GM12878 (cell line): ENCODE measurements at regions not wholly inside any gene's neighbourhood (a gene's known extent, or its start where the extent isn't known, plus 50 kb on each side); places are given as distances from the start of the nearest gene placed in this dataset.

ENCODE experiments used
- ATAC-seq: fragments of 200-7000 bp; cut with Tn5 transposase; 3 replicates; pipeline ENCODE4 v1.9.1; 2020; ENCODE audit warnings: mild to moderate bottlenecking, moderate library complexity
- BruUV-seq: library from RNA; stranded (reverse); fragments of 400-500 nt; replicated peaks from 2 replicates; lab custom pipeline; 2021; lab: Mats Ljungman, UMichigan
- CTCF ChIA-PET: fragments of 300-600 bp; sonication (Branson Sonifier 250); formaldehyde crosslinking; extraction: SDS; loops from one replicate; lab custom pipeline; 2021; ENCODE audit warnings: inconsistent platforms; lab: Yijun Ruan, JAX
- POLR2A ChIA-PET: fragments of 350-600 bp; formaldehyde crosslinking; extraction: SDS; loops from one replicate; lab custom pipeline; 2021; ENCODE audit warnings: inconsistent platforms; lab: Charles Lee
- RAD21 ChIA-PET: fragments of 300-600 bp; sonication (Branson Sonifier 250); formaldehyde crosslinking; loops from one replicate; lab custom pipeline; 2023; ENCODE audit warnings: antibody characterized with exemption; ENCODE audit not compliant: unreplicated experiment; lab: Charles Lee
- SMC1A ChIA-PET: fragments of 300-600 bp; sonication (Branson Sonifier 250); formaldehyde crosslinking; loops from one replicate; lab custom pipeline; 2023; ENCODE audit not compliant: unreplicated experiment, uncharacterized antibody; lab: Charles Lee
- DNase-seq: peaks from one replicate; pipeline ENCODE4 v3.0.0-alpha.2; 2011; ENCODE audit warnings: low read depth, low spot score
- FAIRE-seq: peaks from 3 replicates; lab custom pipeline; 2011; peaks lifted over from hg19 to GRCh38; lab: Jason Lieb, UNC
- H2AFZ ChIP-seq: 2 replicates; pipeline ENCODE4 v1.6.0; 2011; ENCODE audit warnings: low read depth, low read length, control low read depth; ENCODE audit not compliant: control insufficient read depth
- H3K27ac ChIP-seq: 2 replicates; pipeline ENCODE4 v1.5.1; 2011; ENCODE audit warnings: control low read depth; ENCODE audit not compliant: control insufficient read depth, insufficient read depth
- H3K27me3 ChIP-seq, 2 experiments: replicated peaks in 1 of 2; 2 replicates each; pipeline versions ENCODE4 v1.6.0 to v1.6.1; 2011; ENCODE audit warnings: low read length in 1 of 2; ENCODE audit not compliant: control insufficient read depth in 2 of 2, insufficient read depth in 2 of 2
- H3K36me3 ChIP-seq, 2 experiments: 2 replicates each; pipeline ENCODE4 v1.5.1; 2011; ENCODE audit warnings: low read length in 1 of 2; ENCODE audit not compliant: control insufficient read depth in 2 of 2, insufficient read depth in 2 of 2
- H3K4me1 ChIP-seq: 2 replicates; pipeline ENCODE4 v1.6.1; 2011; ENCODE audit warnings: mild to moderate bottlenecking, low read length, moderate library complexity, mixed read lengths; ENCODE audit not compliant: control insufficient read depth, insufficient read depth
- H3K4me2 ChIP-seq: 2 replicates; pipeline ENCODE4 v1.6.0; 2011; ENCODE audit warnings: control low read depth; ENCODE audit not compliant: control insufficient read depth, insufficient read depth
- H3K4me3 ChIP-seq: fragments of 200-600 bp; sonication (generic); 2 replicates; pipeline ENCODE4 v1.5.1; 2016
- H3K79me2 ChIP-seq: 2 replicates; pipeline ENCODE4 v1.6.0; 2011; ENCODE audit warnings: low read length; ENCODE audit not compliant: control insufficient read depth, insufficient read depth
- H3K9ac ChIP-seq: 2 replicates; pipeline ENCODE4 v1.8.0; 2011; ENCODE audit warnings: low read length, control low read depth, mixed read lengths; ENCODE audit not compliant: control insufficient read depth, insufficient read depth
- H3K9me3 ChIP-seq: replicated peaks from 3 replicates; pipeline ENCODE4 v1.5.1; 2011; ENCODE audit warnings: mild to moderate bottlenecking, low read length; ENCODE audit not compliant: control insufficient read depth, insufficient read depth
- H4K20me1 ChIP-seq: 2 replicates; pipeline ENCODE4 v1.6.0; 2011; ENCODE audit not compliant: control insufficient read depth, insufficient read depth
- KAT2A ChIP-seq: conservative IDR thresholded peaks from 2 replicates; pipeline ENCODE4 v1.6.1; 2011; ENCODE audit warnings: low read depth, low read length; ENCODE audit not compliant: control insufficient read depth
- MTA2 ChIP-seq: fragments of 450-650 bp; IDR thresholded peaks from 2 replicates; pipeline ENCODE4 v1.6.1; 2016; ENCODE audit warnings: low read depth, mild to moderate bottlenecking, moderate library complexity
- NFYB ChIP-seq: IDR thresholded peaks from 2 replicates; pipeline ENCODE4 v1.6.1; 2011; ENCODE audit warnings: low read depth, mild to moderate bottlenecking, low read length, improper control_type of control experiment, moderate library complexity; ENCODE audit not compliant: insufficient read depth
- POLR2AphosphoS2 ChIP-seq: IDR thresholded peaks from 2 replicates; pipeline ENCODE4 v1.6.1; 2011; ENCODE audit warnings: low read depth, mild to moderate bottlenecking, low read length, improper control_type of control experiment, moderate library complexity
- RCOR1 ChIP-seq: conservative IDR thresholded peaks from 2 replicates; pipeline ENCODE4 v1.6.1; 2012; ENCODE audit warnings: low read depth, low read length, improper control_type of control experiment
- SIX5 ChIP-seq: IDR thresholded peaks from 2 replicates; pipeline ENCODE4 v1.6.1; 2011; ENCODE audit warnings: mild to moderate bottlenecking, low read depth, low read length, moderate library complexity; ENCODE audit not compliant: severe bottlenecking
- WGBS: methylation state at CpG from one replicate; pipeline ENCODE4 v1.1.6; 2016; ENCODE audit warnings: low lambda C conversion rate; ENCODE audit not compliant: insufficient replicate concordance, insufficient coverage; ENCODE audit errors: missing lambda C conversion rate; 5-methylcytosine and 5-hydroxymethylcytosine counted together
- in situ Hi-C: fragments of 300-500 bp; cut with MboI; formaldehyde crosslinking; loops from 9 replicates; pipeline ENCODE4 v1.14.3; 2018; ENCODE audit warnings: mixed read lengths
- intact Hi-C: fragments of 100-400 bp; cut with micrococcal nuclease; formaldehyde crosslinking; loops from one replicate; pipeline ENCODE4 v1.14.2; 2022; ENCODE audit not compliant: unreplicated experiment
- TF ChIP-seq, protein P1 (sequence below): IDR thresholded peaks from 2 replicates; pipeline ENCODE4 v1.6.1; 2012; ENCODE audit warnings: mild to moderate bottlenecking, low read depth, low read length

GRCh38 chr3:171516765-171517164 is 56.6 kb upstream of the TNIK start (continued):
- TF ChIP-seq, protein P1, sequence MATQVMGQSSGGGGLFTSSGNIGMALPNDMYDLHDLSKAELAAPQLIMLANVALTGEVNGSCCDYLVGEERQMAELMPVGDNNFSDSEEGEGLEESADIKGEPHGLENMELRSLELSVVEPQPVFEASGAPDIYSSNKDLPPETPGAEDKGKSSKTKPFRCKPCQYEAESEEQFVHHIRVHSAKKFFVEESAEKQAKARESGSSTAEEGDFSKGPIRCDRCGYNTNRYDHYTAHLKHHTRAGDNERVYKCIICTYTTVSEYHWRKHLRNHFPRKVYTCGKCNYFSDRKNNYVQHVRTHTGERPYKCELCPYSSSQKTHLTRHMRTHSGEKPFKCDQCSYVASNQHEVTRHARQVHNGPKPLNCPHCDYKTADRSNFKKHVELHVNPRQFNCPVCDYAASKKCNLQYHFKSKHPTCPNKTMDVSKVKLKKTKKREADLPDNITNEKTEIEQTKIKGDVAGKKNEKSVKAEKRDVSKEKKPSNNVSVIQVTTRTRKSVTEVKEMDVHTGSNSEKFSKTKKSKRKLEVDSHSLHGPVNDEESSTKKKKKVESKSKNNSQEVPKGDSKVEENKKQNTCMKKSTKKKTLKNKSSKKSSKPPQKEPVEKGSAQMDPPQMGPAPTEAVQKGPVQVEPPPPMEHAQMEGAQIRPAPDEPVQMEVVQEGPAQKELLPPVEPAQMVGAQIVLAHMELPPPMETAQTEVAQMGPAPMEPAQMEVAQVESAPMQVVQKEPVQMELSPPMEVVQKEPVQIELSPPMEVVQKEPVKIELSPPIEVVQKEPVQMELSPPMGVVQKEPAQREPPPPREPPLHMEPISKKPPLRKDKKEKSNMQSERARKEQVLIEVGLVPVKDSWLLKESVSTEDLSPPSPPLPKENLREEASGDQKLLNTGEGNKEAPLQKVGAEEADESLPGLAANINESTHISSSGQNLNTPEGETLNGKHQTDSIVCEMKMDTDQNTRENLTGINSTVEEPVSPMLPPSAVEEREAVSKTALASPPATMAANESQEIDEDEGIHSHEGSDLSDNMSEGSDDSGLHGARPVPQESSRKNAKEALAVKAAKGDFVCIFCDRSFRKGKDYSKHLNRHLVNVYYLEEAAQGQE = no peak
- no peak for TF ChIP-seq MTA2

DNA sequence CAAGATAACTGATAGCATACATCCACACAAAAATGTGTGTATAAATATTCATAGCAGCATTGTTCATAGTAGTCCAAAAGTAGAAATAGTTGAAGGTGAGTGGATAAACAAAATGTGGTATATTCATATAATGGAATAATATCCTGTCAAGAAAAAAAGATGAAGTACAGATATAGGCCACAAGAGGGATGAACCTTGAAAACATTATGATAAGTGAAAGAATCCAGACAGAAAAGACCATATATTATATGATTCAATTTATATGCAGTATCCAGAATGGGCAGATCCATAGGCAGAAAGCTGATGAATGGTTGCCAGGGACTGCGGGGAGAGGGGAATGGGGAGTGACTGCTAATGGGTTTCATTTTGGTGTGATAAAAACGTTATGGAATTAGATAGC is 54.3 kb upstream of the TNIK start:
- Histone ChIP-seq H4K20me1 (no peaks in the 10 kb centered on the region), H3K9me3 (no peaks in the 10 kb centered on the region), H3K79me2 (no peaks in the 10 kb centered on the region), H3K9ac (no peak overlapping the region), H3K27me3 (no peaks in the 10 kb centered on the region), H3K27ac (no peak overlapping the region), H3K36me3 (no peaks in the 10 kb centered on the region), H3K4me1 (no peaks in the 10 kb centered on the region), H3K4me3 (no peak overlapping the region), H2AFZ (no peak overlapping the region), H3K4me2 (no peak overlapping the region)
- in situ Hi-C loops (no loop called here), intact Hi-C loops (no loop called here)
- CTCF ChIA-PET = interaction anchor here (0.8 kb wide), 1 partner anchor 467 kb away, joined by 3 read pairs; no protein-coding TSS in a partner anchor
- RAD21 ChIA-PET = no interaction called here
- no peak for TF ChIP-seq KAT2A
- TF ChIP-seq SIX5 = no peak
- no peak for TF ChIP-seq RCOR1
- TF ChIP-seq NFYB = no peak
- TF ChIP-seq POLR2AphosphoS2 = no peak
- no TSS peak for BruUV-seq
- no peak for ATAC-seq
- WGBS = 50% methylated on average over 2 of the region's 2 CpGs
- SMC1A ChIA-PET = interaction anchor here (1.2 to 1.8 kb wide), 2 partner anchors 10 to 21 kb away, joined by 3 to 4 read pairs; no protein-coding TSS in a partner anchor
- no peak for FAIRE-seq
- POLR2A ChIA-PET = no interaction called here
- DNase-seq = no peak
